Esophagus squamous epithelium (tissue), 5 donors: ENCODE measurements at regions not wholly inside any gene's neighbourhood (a gene's known extent, or its start where the extent isn't known, plus 50 kb on each side); places are given as distances from the start of the nearest gene placed in this dataset.

ENCODE experiments used
- DNase-seq: peaks from one replicate; lab custom pipeline; 2025; lab: John Stamatoyannopoulos, UW
- H3K27ac ChIP-seq, 4 donors: fragments of 200-600 bp; sonication (generic); one replicate each; pipeline ENCODE4 v1.5.1; 2016 to 2019; ENCODE audit warnings: mild to moderate bottlenecking in 1 of 4
- H3K27me3 ChIP-seq, 4 donors: fragments of 200-600 bp; sonication (generic); 1 replicate in 3 of 4; 2 replicates in 1 of 4; pipeline versions ENCODE4 v1.5.1 to v1.6.0; 2017 to 2021; ENCODE audit warnings: antibody characterized with exemption in 1 of 4
- H3K36me3 ChIP-seq, 3 donors: fragments of 200-600 bp; sonication (generic); one replicate each; pipeline ENCODE4 v1.5.1; 2016 to 2019
- H3K4me1 ChIP-seq, 3 donors: fragments of 200-600 bp; sonication (generic); one replicate each; pipeline ENCODE4 v1.5.1; 2017 to 2019
- H3K4me3 ChIP-seq, 4 donors: fragments of 200-600 bp; sonication (generic); 1 replicate in 3 of 4; 2 replicates in 1 of 4; pipeline ENCODE4 v1.5.1; 2016 to 2019; ENCODE audit warnings: mild to moderate bottlenecking in 2 of 4, moderate library complexity in 1 of 4
- H3K9me3 ChIP-seq, 3 donors: fragments of 200-600 bp; sonication (generic); one replicate each; pipeline ENCODE4 v1.5.1; 2016 to 2019
- POLR2A ChIP-seq, 4 donors: fragments of 450-650 bp; IDR thresholded peaks; one replicate each; pipeline ENCODE4 v1.6.1; 2017; ENCODE audit warnings: antibody characterized with exemption in 4 of 4, mild to moderate bottlenecking in 4 of 4, moderate library complexity in 3 of 4
- WGBS, 2 donors: methylation state at CpG; one replicate each; pipeline ENCODE4 v1.1.5; 2018; 5-methylcytosine and 5-hydroxymethylcytosine counted together
- intact Hi-C: fragments of 100-400 bp; cut with DNase I; formaldehyde crosslinking; loops from one replicate; pipeline ENCODE4 v1.15.0; 2022
- TF ChIP-seq, protein P1 (sequence below), 6 experiments: fragments of 450-650 bp in 4 of 6; fragments of 200-600 bp in 2 of 6; sonication (generic) in 2 of 6; IDR thresholded peaks; one replicate each; pipeline ENCODE4 v1.5.1; 2016 to 2019; ENCODE audit warnings: antibody characterized with exemption in 6 of 6, mild to moderate bottlenecking in 4 of 6, moderate library complexity in 4 of 6
- donor health status: DM: yes; HTN: yes; CAD: no.

DNA sequence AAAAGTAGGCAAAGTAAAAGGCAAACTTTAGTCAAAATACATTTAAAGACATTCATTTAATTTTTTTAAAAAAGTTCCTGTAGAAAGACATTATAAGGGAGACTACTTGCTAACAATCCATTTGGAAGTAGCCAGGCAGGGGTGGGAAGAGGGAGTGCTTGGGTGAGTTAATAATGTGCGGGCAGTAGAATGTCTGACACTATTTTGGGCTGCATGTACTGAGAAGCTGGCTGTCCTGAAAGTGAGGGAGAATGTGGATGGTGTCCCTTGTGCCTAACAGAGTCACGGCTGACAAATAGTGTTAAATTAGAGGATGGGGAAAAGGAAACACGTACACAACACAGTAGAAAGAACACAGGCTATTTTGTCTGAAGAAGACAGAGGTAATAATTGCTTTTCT is 142.5 kb downstream of the LCA5 start:
- DNase-seq, result no peak
- Histone ChIP-seq H3K27me3 (no peaks in the 10 kb centered on the region), H3K36me3 (no peaks in the 10 kb centered on the region), H3K4me1 (no peaks in the 10 kb centered on the region), H3K9me3 (no peaks in the 10 kb centered on the region), H3K4me3 (no peak overlapping the region), H3K27ac (no peak overlapping the region)
- intact Hi-C loops, result no loop called here
- no peak for TF ChIP-seq POLR2A (IDR thresholded peaks at IDR 0.05)
- TF ChIP-seq, protein P1, sequence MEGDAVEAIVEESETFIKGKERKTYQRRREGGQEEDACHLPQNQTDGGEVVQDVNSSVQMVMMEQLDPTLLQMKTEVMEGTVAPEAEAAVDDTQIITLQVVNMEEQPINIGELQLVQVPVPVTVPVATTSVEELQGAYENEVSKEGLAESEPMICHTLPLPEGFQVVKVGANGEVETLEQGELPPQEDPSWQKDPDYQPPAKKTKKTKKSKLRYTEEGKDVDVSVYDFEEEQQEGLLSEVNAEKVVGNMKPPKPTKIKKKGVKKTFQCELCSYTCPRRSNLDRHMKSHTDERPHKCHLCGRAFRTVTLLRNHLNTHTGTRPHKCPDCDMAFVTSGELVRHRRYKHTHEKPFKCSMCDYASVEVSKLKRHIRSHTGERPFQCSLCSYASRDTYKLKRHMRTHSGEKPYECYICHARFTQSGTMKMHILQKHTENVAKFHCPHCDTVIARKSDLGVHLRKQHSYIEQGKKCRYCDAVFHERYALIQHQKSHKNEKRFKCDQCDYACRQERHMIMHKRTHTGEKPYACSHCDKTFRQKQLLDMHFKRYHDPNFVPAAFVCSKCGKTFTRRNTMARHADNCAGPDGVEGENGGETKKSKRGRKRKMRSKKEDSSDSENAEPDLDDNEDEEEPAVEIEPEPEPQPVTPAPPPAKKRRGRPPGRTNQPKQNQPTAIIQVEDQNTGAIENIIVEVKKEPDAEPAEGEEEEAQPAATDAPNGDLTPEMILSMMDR (IDR thresholded peaks at IDR 0.05), result no peak
- WGBS, 2 donors, result 74 to 86% methylated on average over 3 of the region's 3 CpGs

DNA sequence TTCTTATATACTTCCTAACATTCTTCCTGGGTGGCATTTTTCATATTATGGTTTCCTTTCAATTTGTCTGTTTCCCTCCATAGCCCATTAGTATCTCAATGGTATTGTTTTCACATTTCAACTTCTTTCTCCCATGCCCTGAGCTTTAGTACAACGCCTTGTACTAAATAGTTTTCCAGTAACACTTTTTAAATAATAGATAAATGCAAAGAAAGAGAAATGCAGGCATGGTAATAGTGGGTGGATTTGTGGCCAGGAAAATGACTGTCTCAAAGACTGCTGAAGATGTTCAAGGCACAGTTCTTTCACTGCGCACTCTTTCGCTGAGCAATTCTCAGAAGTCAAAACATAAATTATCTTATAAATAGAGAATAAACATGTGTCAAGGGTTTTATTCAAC is 145.1 kb downstream of the LCA5 start:
- intact Hi-C loops, result no loop called here
- no peaks in the 10 kb centered on the region for H3K9me3 ChIP-seq
- no peak overlapping the region for H3K4me3 ChIP-seq
- H3K27ac ChIP-seq, result no peak overlapping the region
- H3K36me3 ChIP-seq, result no peaks in the 10 kb centered on the region
- TF ChIP-seq POLR2A (IDR thresholded peaks at IDR 0.05), result no peak
- TF ChIP-seq, protein P1 (IDR thresholded peaks at IDR 0.05), result no peak
- H3K27me3 ChIP-seq, result no peaks in the 10 kb centered on the region
- no peaks in the 10 kb centered on the region for H3K4me1 ChIP-seq
- DNase-seq, result no peak
- WGBS, 2 donors, result 90 to 93% methylated on average over 3 of the region's 3 CpGs

DNA sequence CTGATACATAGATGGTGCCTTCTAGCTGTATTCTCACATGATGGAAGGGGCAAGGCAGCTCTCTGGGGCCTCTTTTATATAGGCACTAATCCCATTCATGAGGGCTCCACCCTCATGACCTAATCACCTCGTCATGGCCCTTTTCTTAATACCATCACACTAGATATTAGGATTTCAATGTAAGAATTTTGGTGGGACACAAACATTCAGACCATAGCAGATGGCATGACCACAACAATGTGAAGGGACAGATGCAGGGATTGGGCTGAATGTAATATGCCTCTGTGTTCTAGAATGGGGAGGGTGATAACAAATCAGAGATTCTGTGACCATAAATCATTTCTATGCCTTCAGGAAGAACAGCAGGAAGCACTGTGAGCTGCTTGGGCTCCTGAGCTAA is 145.8 kb downstream of the LCA5 start:
- H3K27me3 ChIP-seq, result no peaks in the 10 kb centered on the region
- H3K36me3 ChIP-seq, result no peaks in the 10 kb centered on the region
- no peak overlapping the region for H3K4me3 ChIP-seq
- no peaks in the 10 kb centered on the region for H3K9me3 ChIP-seq
- DNase-seq, result no peak
- intact Hi-C loops, result no loop called here
- TF ChIP-seq, protein P1 (IDR thresholded peaks at IDR 0.05), result no peak
- no peak for TF ChIP-seq POLR2A (IDR thresholded peaks at IDR 0.05)
- no peaks in the 10 kb centered on the region for H3K4me1 ChIP-seq
- WGBS, 2 donors, result 71% methylated on average over 1 of the region's 1 CpG
- H3K27ac ChIP-seq, result no peak overlapping the region

DNA sequence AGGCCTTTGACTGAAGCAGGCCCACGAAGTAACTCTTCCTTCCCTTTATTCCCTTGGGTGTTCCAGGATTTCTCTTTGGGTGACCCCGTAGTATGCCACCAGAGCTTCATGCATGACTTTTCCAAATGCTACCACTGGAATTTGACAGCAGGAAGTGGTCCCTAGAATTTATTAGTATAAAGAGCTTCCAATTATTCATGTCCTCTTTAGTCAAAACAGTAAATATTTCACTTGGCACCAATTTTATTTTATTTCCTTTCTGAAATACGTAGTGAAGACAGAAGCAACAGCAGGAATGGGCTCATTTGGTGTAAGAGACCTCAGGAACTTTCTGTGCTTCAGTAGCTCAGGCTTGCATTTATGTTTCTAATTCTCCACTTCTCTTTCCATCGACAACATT is 151.3 kb downstream of the LCA5 start:
- DNase-seq, result no peak
- no peaks in the 10 kb centered on the region for H3K9me3 ChIP-seq
- H3K36me3 ChIP-seq, result no peaks in the 10 kb centered on the region
- no peaks in the 10 kb centered on the region for H3K27me3 ChIP-seq
- H3K27ac ChIP-seq, result no peak overlapping the region
- intact Hi-C loops, result no loop called here
- 49 to 54% methylated on average over 4 of the region's 4 CpGs for WGBS, 2 donors
- peaks cover 0 to 2% (median 0%) of the 10 kb centered on the region in 3 donors for H3K4me1 ChIP-seq
- no peak overlapping the region for H3K4me3 ChIP-seq
- TF ChIP-seq, protein P1 (IDR thresholded peaks at IDR 0.05), result no peak

DNA sequence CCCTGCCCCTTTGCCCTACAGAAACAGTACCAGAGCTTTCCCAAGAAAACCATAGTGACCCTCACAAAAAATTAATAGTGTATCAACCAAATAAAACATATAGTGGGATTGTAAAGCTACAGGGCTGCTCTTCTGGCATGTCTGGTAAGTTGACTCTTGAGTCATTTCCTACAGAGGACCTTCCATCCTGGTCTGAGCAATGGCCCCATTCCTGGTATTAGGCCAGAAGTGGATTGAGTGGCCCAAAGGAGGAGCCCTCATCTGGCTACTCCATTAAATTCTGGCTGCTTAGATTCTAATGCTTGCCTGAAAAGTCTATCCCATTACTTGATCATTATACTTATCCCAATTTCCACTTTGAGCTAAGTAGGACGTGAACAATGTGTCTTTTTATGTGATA is 150.9 kb upstream of the HMGN3 start:
- H3K36me3 ChIP-seq, result no peaks in the 10 kb centered on the region
- no peak overlapping the region for H3K4me3 ChIP-seq
- 65 to 74% methylated on average over 1 of the region's 1 CpG for WGBS, 2 donors
- H3K4me1 ChIP-seq, result peaks cover 0 to 2% (median 0%) of the 10 kb centered on the region in 3 donors
- intact Hi-C loops, result no loop called here
- TF ChIP-seq, protein P1 (IDR thresholded peaks at IDR 0.05), result no peak
- TF ChIP-seq POLR2A (IDR thresholded peaks at IDR 0.05), result no peak
- H3K9me3 ChIP-seq, result no peaks in the 10 kb centered on the region
- no peak overlapping the region for H3K27ac ChIP-seq
- DNase-seq, result no peak
- no peaks in the 10 kb centered on the region for H3K27me3 ChIP-seq
